ENCODE measurements at regions not wholly inside any gene's neighbourhood (a gene's known extent, or its start where the extent isn't known, plus 50 kb on each side); places are given as distances from the start of the nearest gene placed in this dataset.

GRCh38 chr7:22671177-22671879 lies 55.7 kb upstream of the IL6 start:
- Mint-ChIP-seq H3K4me3 (no peak overlapping the region), H3K27me3 (ENCODE audit: low read depth in 3 of 3) (peaks cover 3 to 7% (median 6%) of the 10 kb centered on the region in 3 donors), H3K4me1 (peaks cover 14% of the 10 kb centered on the region), H3K36me3 (no peaks in the 10 kb centered on the region), H3K27ac (no peak overlapping the region), H3K9me3 (peaks cover 0 to 1% (median 0%) of the 10 kb centered on the region in 7 donors)
- Histone ChIP-seq H3K4me2 (replicated peaks; ENCODE audit: extremely low read depth, low read length, poor library complexity, severe bottlenecking) (no peak overlapping the region), H3K79me2 (ENCODE audit: insufficient read depth, low read length) (no peaks in the 10 kb centered on the region), H3K27ac (ENCODE audit: low read depth in 1 of 2, low read length in 2 of 2) (no peak overlapping the region), H3K9ac (ENCODE audit: insufficient read depth, low read length, poor library complexity, severe bottlenecking) (no peak overlapping the region), H2AFZ (ENCODE audit: insufficient read depth, low read depth, low read length, poor library complexity, severe bottlenecking) (no peak overlapping the region), H3K36me3 (replicated peaks in 1 of 2; ENCODE audit: control insufficient read depth in 1 of 2, insufficient read depth in 2 of 2, low read length in 2 of 2) (no peaks in the 10 kb centered on the region), H3K4me1 (ENCODE audit: control insufficient read depth in 1 of 2, insufficient read depth in 2 of 2, low read length in 2 of 2) (peaks cover 15 to 16% of the 10 kb centered on the region in 2 donors), H3K9me3 (replicated peaks in 1 of 2; ENCODE audit: control insufficient read depth in 1 of 2, insufficient read depth in 1 of 2, low read length in 2 of 2) (no peaks in the 10 kb centered on the region), H3K4me3 (replicated peaks in 1 of 3; ENCODE audit: low read depth in 2 of 3, low read length in 3 of 3) (no peak overlapping the region), H4K20me1 (ENCODE audit: insufficient read depth, low read length) (no peaks in the 10 kb centered on the region), H3K27me3 (ENCODE audit: control insufficient read depth in 2 of 2, insufficient read depth in 2 of 2, low read length in 2 of 2) (no peaks in the 10 kb centered on the region)
- WGBS (ENCODE audit: insufficient coverage): 94% methylated on average over 5 of the region's 5 CpGs
- no peak for TF ChIP-seq CTCF (IDR thresholded peaks at IDR 0.05)
- DNase-seq: no peak
- intact Hi-C loops (cut with micrococcal nuclease): loop anchor here in 1 of 2 donors (10.0 kb wide), 1 partner anchor 107 kb away; no protein-coding TSS in a partner anchor

- peak overlapping the region in 1 of 7 donors; percentile 32 for H3K27ac Mint-ChIP-seq
- H3K9me3 ChIP-seq (replicated peaks in 1 of 2; ENCODE audit: control insufficient read depth in 1 of 2, insufficient read depth in 1 of 2, low read length in 2 of 2): no peaks in the 10 kb centered on the region
- no peak for TF ChIP-seq CTCF (IDR thresholded peaks at IDR 0.05)
- H3K27me3 Mint-ChIP-seq (ENCODE audit: low read depth in 3 of 3): peaks cover 3 to 8% (median 7%) of the 10 kb centered on the region in 3 donors
- no peak overlapping the region for H3K4me2 ChIP-seq (replicated peaks; ENCODE audit: extremely low read depth, low read length, poor library complexity, severe bottlenecking)
- no peaks in the 10 kb centered on the region for H4K20me1 ChIP-seq (ENCODE audit: insufficient read depth, low read length)
- H3K4me3 Mint-ChIP-seq: no peak overlapping the region
- H3K36me3 Mint-ChIP-seq: no peaks in the 10 kb centered on the region
- no peak for DNase-seq
- peaks cover 13% of the 10 kb centered on the region for H3K4me1 Mint-ChIP-seq
- H3K27me3 ChIP-seq (ENCODE audit: control insufficient read depth in 2 of 2, insufficient read depth in 2 of 2, low read length in 2 of 2): no peaks in the 10 kb centered on the region
- intact Hi-C loops (cut with micrococcal nuclease): loop anchor here in 1 of 2 donors (10.0 kb wide), 1 partner anchor 106 kb away; no protein-coding TSS in a partner anchor
- no peak overlapping the region for H3K27ac ChIP-seq (ENCODE audit: low read depth in 1 of 2, low read length in 2 of 2)
- no peak overlapping the region for H3K9ac ChIP-seq (ENCODE audit: insufficient read depth, low read length, poor library complexity, severe bottlenecking)
- peaks cover 7 to 13% of the 10 kb centered on the region in 2 donors for H3K4me1 ChIP-seq (ENCODE audit: control insufficient read depth in 1 of 2, insufficient read depth in 2 of 2, low read length in 2 of 2)
- H2AFZ ChIP-seq (ENCODE audit: insufficient read depth, low read depth, low read length, poor library complexity, severe bottlenecking): no peak overlapping the region
- no peaks in the 10 kb centered on the region for H3K79me2 ChIP-seq (ENCODE audit: insufficient read depth, low read length)
- 80% methylated on average over 1 of the region's 1 CpG for WGBS (ENCODE audit: insufficient coverage)
- H3K36me3 ChIP-seq (replicated peaks in 1 of 2; ENCODE audit: control insufficient read depth in 1 of 2, insufficient read depth in 2 of 2, low read length in 2 of 2): no peaks in the 10 kb centered on the region
- H3K4me3 ChIP-seq (replicated peaks in 1 of 3; ENCODE audit: low read depth in 2 of 3, low read length in 3 of 3): no peak overlapping the region
- peaks cover 0 to 4% (median 0%) of the 10 kb centered on the region in 7 donors for H3K9me3 Mint-ChIP-seq
Measured at GRCh38 chr7:22670422-22670815, 56.6 kb upstream of the IL6 start.

Measured in CD14-positive monocyte (primary cell).